ENCODE measurements at regions not wholly inside any gene's neighbourhood (a gene's known extent, or its start where the extent isn't known, plus 50 kb on each side); places are given as distances from the start of the nearest gene placed in this dataset.
"Not testable (repeated sequence)": the region's sequence is repeated elsewhere in the genome, so short reads cannot be mapped to it uniquely, and the experiment has no call there.

GRCh38 chr21:8987896-8988295 is 1533.5 kb upstream of the TPTE start:
- H3K27ac Mint-ChIP-seq; H3K4me3 Mint-ChIP-seq; H3K4me1 Mint-ChIP-seq (ENCODE audit: low read depth); H3K36me3 Mint-ChIP-seq: not testable (repeated sequence)
- Mint-ChIP-seq H3K9me3 (ENCODE audit: low read depth) (peaks cover 23% of the 10 kb centered on the region), H3K27me3 (peaks cover 23% of the 10 kb centered on the region)

GRCh38 chr21:8988696-8989095 is 1532.7 kb upstream of the TPTE start:
- Mint-ChIP-seq H3K27me3 (peaks cover 30% of the 10 kb centered on the region), H3K9me3 (ENCODE audit: low read depth) (peaks cover 30% of the 10 kb centered on the region), H3K27ac (no peak overlapping the region), H3K4me3 (no peak overlapping the region), H3K4me1 (ENCODE audit: low read depth) (no peaks in the 10 kb centered on the region), H3K36me3 (peaks cover 6% of the 10 kb centered on the region)

GRCh38 chr21:8989261-8989711 is 1532.1 kb upstream of the TPTE start:
- Mint-ChIP-seq H3K27ac (no peak overlapping the region), H3K9me3 (ENCODE audit: low read depth) (peaks cover 33% of the 10 kb centered on the region), H3K4me3 (no peak overlapping the region), H3K36me3 (peaks cover 6% of the 10 kb centered on the region), H3K27me3 (peaks cover 34% of the 10 kb centered on the region), H3K4me1 (ENCODE audit: low read depth) (no peaks in the 10 kb centered on the region)

- Mint-ChIP-seq H3K4me3 (no peak overlapping the region), H3K36me3 (peaks cover 6% of the 10 kb centered on the region), H3K9me3 (ENCODE audit: low read depth) (peaks cover 35% of the 10 kb centered on the region), H3K27ac (no peak overlapping the region), H3K4me1 (ENCODE audit: low read depth) (no peaks in the 10 kb centered on the region), H3K27me3 (peaks cover 37% of the 10 kb centered on the region)
Observed at GRCh38 chr21:8989721-8990325, 1531.6 kb upstream of the TPTE start.

GRCh38 chr21:8990326-8991087 is 1530.9 kb upstream of the TPTE start:
- H3K36me3 Mint-ChIP-seq, result peaks cover 6% of the 10 kb centered on the region
- H3K9me3 Mint-ChIP-seq (ENCODE audit: low read depth), result peaks cover 35% of the 10 kb centered on the region
- H3K27me3 Mint-ChIP-seq, result peaks cover 41% of the 10 kb centered on the region
- no peak overlapping the region for H3K27ac Mint-ChIP-seq
- H3K4me3 Mint-ChIP-seq, result no peak overlapping the region
- no peaks in the 10 kb centered on the region for H3K4me1 Mint-ChIP-seq (ENCODE audit: low read depth)

GRCh38 chr21:8991088-8991907 is 1530.1 kb upstream of the TPTE start:
- Mint-ChIP-seq H3K4me3 (no peak overlapping the region), H3K9me3 (ENCODE audit: low read depth) (peaks cover 35% of the 10 kb centered on the region), H3K27me3 (peaks cover 41% of the 10 kb centered on the region), H3K27ac (peak overlapping the region; percentile 0), H3K4me1 (ENCODE audit: low read depth) (no peaks in the 10 kb centered on the region), H3K36me3 (peaks cover 6% of the 10 kb centered on the region)

GRCh38 chr21:8991968-8992621 is 1529.3 kb upstream of the TPTE start:
- no peak overlapping the region for H3K4me3 Mint-ChIP-seq
- H3K9me3 Mint-ChIP-seq (ENCODE audit: low read depth), result peaks cover 38% of the 10 kb centered on the region
- H3K27me3 Mint-ChIP-seq, result peaks cover 41% of the 10 kb centered on the region
- peak overlapping the region; percentile 4 for H3K27ac Mint-ChIP-seq
- no peaks in the 10 kb centered on the region for H3K4me1 Mint-ChIP-seq (ENCODE audit: low read depth)
- H3K36me3 Mint-ChIP-seq, result peaks cover 6% of the 10 kb centered on the region

- no peak overlapping the region for H3K27ac Mint-ChIP-seq
- H3K9me3 Mint-ChIP-seq (ENCODE audit: low read depth), result peaks cover 39% of the 10 kb centered on the region
- H3K4me3 Mint-ChIP-seq, result no peak overlapping the region
- H3K36me3 Mint-ChIP-seq, result peaks cover 6% of the 10 kb centered on the region
- H3K4me1 Mint-ChIP-seq (ENCODE audit: low read depth), result no peaks in the 10 kb centered on the region
- peaks cover 41% of the 10 kb centered on the region for H3K27me3 Mint-ChIP-seq
Observed at GRCh38 chr21:8992731-8993174, 1528.6 kb upstream of the TPTE start.

- H3K9me3 Mint-ChIP-seq (ENCODE audit: low read depth), result peaks cover 39% of the 10 kb centered on the region
- no peaks in the 10 kb centered on the region for H3K4me1 Mint-ChIP-seq (ENCODE audit: low read depth)
- peaks cover 41% of the 10 kb centered on the region for H3K27me3 Mint-ChIP-seq
- peaks cover 6% of the 10 kb centered on the region for H3K36me3 Mint-ChIP-seq
- H3K27ac Mint-ChIP-seq, result no peak overlapping the region
- H3K4me3 Mint-ChIP-seq, result no peak overlapping the region
Observed at GRCh38 chr21:8993284-8993942, 1528.0 kb upstream of the TPTE start.

GRCh38 chr21:8993943-8994639 is 1527.3 kb upstream of the TPTE start:
- Mint-ChIP-seq H3K27ac (no peak overlapping the region), H3K36me3 (peaks cover 6% of the 10 kb centered on the region), H3K4me1 (ENCODE audit: low read depth) (no peaks in the 10 kb centered on the region), H3K27me3 (peaks cover 41% of the 10 kb centered on the region), H3K4me3 (no peak overlapping the region), H3K9me3 (ENCODE audit: low read depth) (peaks cover 41% of the 10 kb centered on the region)

GRCh38 chr21:8994640-8995511 is 1526.5 kb upstream of the TPTE start:
- peaks cover 41% of the 10 kb centered on the region for H3K27me3 Mint-ChIP-seq
- no peaks in the 10 kb centered on the region for H3K4me1 Mint-ChIP-seq (ENCODE audit: low read depth)
- H3K27ac Mint-ChIP-seq, result no peak overlapping the region
- H3K4me3 Mint-ChIP-seq, result no peak overlapping the region
- peaks cover 6% of the 10 kb centered on the region for H3K36me3 Mint-ChIP-seq
- peaks cover 43% of the 10 kb centered on the region for H3K9me3 Mint-ChIP-seq (ENCODE audit: low read depth)

GRCh38 chr21:8996487-8996968 is 1524.9 kb upstream of the TPTE start:
- Mint-ChIP-seq H3K27me3 (peaks cover 32% of the 10 kb centered on the region), H3K9me3 (ENCODE audit: low read depth) (peaks cover 32% of the 10 kb centered on the region)
- not testable (repeated sequence) for H3K36me3 Mint-ChIP-seq; H3K4me3 Mint-ChIP-seq; H3K27ac Mint-ChIP-seq; H3K4me1 Mint-ChIP-seq (ENCODE audit: low read depth)

- H3K27me3 Mint-ChIP-seq, result peaks cover 27% of the 10 kb centered on the region
- H3K27ac Mint-ChIP-seq, result no peak overlapping the region
- no peak overlapping the region for H3K4me3 Mint-ChIP-seq
- no peaks in the 10 kb centered on the region for H3K4me1 Mint-ChIP-seq (ENCODE audit: low read depth)
- peaks cover 27% of the 10 kb centered on the region for H3K9me3 Mint-ChIP-seq (ENCODE audit: low read depth)
- peaks cover 2% of the 10 kb centered on the region for H3K36me3 Mint-ChIP-seq
Observed at GRCh38 chr21:8997011-8997440, 1524.4 kb upstream of the TPTE start.

All from activated naive CD8-positive, alpha-beta T cell (primary cell).